Smooth muscle cell (in vitro differentiated cells): ENCODE measurements at regions not wholly inside any gene's neighbourhood (a gene's known extent, or its start where the extent isn't known, plus 50 kb on each side); places are given as distances from the start of the nearest gene placed in this dataset.

Experiments used
- DNase-seq: peaks from one replicate; lab custom pipeline; 2025; ENCODE audit not compliant: unreplicated experiment; lab: John Stamatoyannopoulos, UW
- H2AFZ ChIP-seq: fragments of 200-600 bp; sonication (generic); 2 replicates; pipeline ENCODE4 v1.6.0; 2016; ENCODE audit warnings: antibody characterized with exemption, low read depth, mild to moderate bottlenecking
- H3F3A ChIP-seq: fragments of 200-600 bp; sonication (generic); 2 replicates; pipeline ENCODE4 v1.6.0; 2017; ENCODE audit warnings: antibody characterized with exemption, low read depth
- H3K27ac ChIP-seq: fragments of 200-600 bp; sonication (generic); 2 replicates; pipeline ENCODE4 v1.5.1; 2016; ENCODE audit warnings: low read depth, mild to moderate bottlenecking
- H3K27me3 ChIP-seq: fragments of 200-600 bp; sonication (generic); 2 replicates; pipeline ENCODE4 v1.6.1; 2016; ENCODE audit warnings: low read depth, mild to moderate bottlenecking
- H3K36me3 ChIP-seq: fragments of 200-600 bp; sonication (generic); 2 replicates; pipeline ENCODE4 v1.5.1; 2016; ENCODE audit warnings: low read depth
- H3K4me1 ChIP-seq: fragments of 200-600 bp; sonication (generic); 2 replicates; pipeline ENCODE4 v1.5.1; 2016; ENCODE audit warnings: low read depth
- H3K4me2 ChIP-seq: fragments of 200-600 bp; sonication (generic); 2 replicates; pipeline ENCODE4 v1.6.0; 2016; ENCODE audit warnings: mild to moderate bottlenecking
- H3K4me3 ChIP-seq: fragments of 200-600 bp; sonication (generic); 2 replicates; pipeline ENCODE4 v1.5.1; 2016; ENCODE audit warnings: mild to moderate bottlenecking
- H3K79me2 ChIP-seq: fragments of 200-600 bp; sonication (generic); 2 replicates; pipeline ENCODE4 v1.6.0; 2016; ENCODE audit warnings: low read depth, mild to moderate bottlenecking
- H3K9ac ChIP-seq: fragments of 200-600 bp; sonication (generic); 2 replicates; pipeline ENCODE4 v1.6.0; 2016; ENCODE audit warnings: low read depth
- H3K9me3 ChIP-seq: fragments of 200-600 bp; sonication (generic); replicated peaks from 2 replicates; pipeline ENCODE4 v1.5.1; 2016; ENCODE audit warnings: low read depth
- H4K20me1 ChIP-seq: fragments of 200-600 bp; sonication (generic); 2 replicates; pipeline ENCODE4 v1.6.0; 2016; ENCODE audit warnings: low read depth
- CTCF ChIP-seq: fragments of 200-600 bp; sonication (generic); IDR thresholded peaks from 2 replicates; pipeline ENCODE4 v1.5.1; 2017; ENCODE audit warnings: borderline replicate concordance, mild to moderate bottlenecking, antibody characterized with exemption; ENCODE audit not compliant: insufficient read depth, poor library complexity, severe bottlenecking
- WGBS: methylation state at CpG from one replicate; pipeline ENCODE4 v1.1.7; 2016; ENCODE audit warnings: low lambda C conversion rate; 5-methylcytosine and 5-hydroxymethylcytosine counted together

GRCh38 chr3:43960448-43960840 is 269.7 kb downstream of the ABHD5 start:
- H3K79me2 ChIP-seq: no peaks in the 10 kb centered on the region
- no peaks in the 10 kb centered on the region for H3K4me1 ChIP-seq
- H3K4me3 ChIP-seq: no peak overlapping the region
- no peaks in the 10 kb centered on the region for H3K36me3 ChIP-seq
- H3F3A ChIP-seq: no peaks in the 10 kb centered on the region
- no peak overlapping the region for H2AFZ ChIP-seq
- 78% methylated on average over 3 of the region's 3 CpGs for WGBS
- no peak for DNase-seq
- no peaks in the 10 kb centered on the region for H3K9me3 ChIP-seq
- TF ChIP-seq CTCF: no peak
- H4K20me1 ChIP-seq: no peaks in the 10 kb centered on the region
- H3K27ac ChIP-seq: no peak overlapping the region
- no peak overlapping the region for H3K9ac ChIP-seq
- no peak overlapping the region for H3K4me2 ChIP-seq
- peaks cover 24% of the 10 kb centered on the region for H3K27me3 ChIP-seq

GRCh38 chr3:43962043-43962442 is 271.3 kb downstream of the ABHD5 start:
- WGBS: 98% methylated on average over 2 of the region's 2 CpGs
- Histone ChIP-seq H3K79me2 (no peaks in the 10 kb centered on the region), H3K4me1 (no peaks in the 10 kb centered on the region), H3F3A (no peaks in the 10 kb centered on the region), H3K27me3 (peaks cover 17% of the 10 kb centered on the region), H3K9me3 (no peaks in the 10 kb centered on the region), H2AFZ (no peak overlapping the region), H3K4me2 (no peak overlapping the region), H3K9ac (no peak overlapping the region), H3K36me3 (no peaks in the 10 kb centered on the region), H3K4me3 (no peak overlapping the region), H4K20me1 (no peaks in the 10 kb centered on the region), H3K27ac (no peak overlapping the region)
- no peak for TF ChIP-seq CTCF
- DNase-seq: no peak

- WGBS: 86% methylated on average over 5 of the region's 5 CpGs
- peaks cover 16% of the 10 kb centered on the region for H3K27me3 ChIP-seq
- H3K4me1 ChIP-seq: no peaks in the 10 kb centered on the region
- DNase-seq: no peak
- no peak overlapping the region for H3K27ac ChIP-seq
- no peak overlapping the region for H2AFZ ChIP-seq
- H3K36me3 ChIP-seq: no peaks in the 10 kb centered on the region
- H3K9ac ChIP-seq: no peak overlapping the region
- H3K4me2 ChIP-seq: no peak overlapping the region
- no peak overlapping the region for H3K4me3 ChIP-seq
- TF ChIP-seq CTCF: no peak
- no peaks in the 10 kb centered on the region for H4K20me1 ChIP-seq
- no peaks in the 10 kb centered on the region for H3K79me2 ChIP-seq
- no peaks in the 10 kb centered on the region for H3F3A ChIP-seq
- no peaks in the 10 kb centered on the region for H3K9me3 ChIP-seq
These were observed 272.5 kb downstream of the ABHD5 start for GRCh38 chr3:43963208-43963607.

GRCh38 chr3:43964640-43965039 is 273.9 kb downstream of the ABHD5 start:
- Histone ChIP-seq H3K4me3 (no peak overlapping the region), H3K9ac (no peak overlapping the region), H3K27ac (no peak overlapping the region), H3K79me2 (no peaks in the 10 kb centered on the region), H3F3A (no peaks in the 10 kb centered on the region), H3K9me3 (no peaks in the 10 kb centered on the region), H4K20me1 (no peaks in the 10 kb centered on the region), H3K4me1 (no peaks in the 10 kb centered on the region), H3K36me3 (no peaks in the 10 kb centered on the region), H3K27me3 (peaks cover 21% of the 10 kb centered on the region), H2AFZ (no peak overlapping the region), H3K4me2 (no peak overlapping the region)
- DNase-seq: no peak
- 92% methylated on average over 1 of the region's 1 CpG for WGBS
- TF ChIP-seq CTCF: no peak
